Effector memory CD8-positive, alpha-beta T cell (primary cell): ENCODE measurements at regions not wholly inside any gene's neighbourhood (a gene's known extent, or its start where the extent isn't known, plus 50 kb on each side); places are given as distances from the start of the nearest gene placed in this dataset.

ENCODE experiments used
- ATAC-seq: fragments of 150-1000 bp; cut with Tn5 transposase; replicated peaks from 2 replicates; pipeline ENCODE4 v1.10.0; 2021; ENCODE audit warnings: mild to moderate bottlenecking, moderate library complexity
- DNase-seq, 3 experiments: peaks; one replicate each; pipeline ENCODE4 v3.0.0; 2021
- H3K27ac Mint-ChIP-seq, 2 donors: one replicate each; pipeline ENCODE4 v1.8.0; 2022; ENCODE audit warnings: mild to moderate bottlenecking in 2 of 2, mixed read lengths in 2 of 2, moderate library complexity in 2 of 2
- H3K27me3 Mint-ChIP-seq, 2 donors: one replicate each; pipeline ENCODE4 v1.8.0; 2022; ENCODE audit warnings: mixed read lengths in 2 of 2
- H3K36me3 Mint-ChIP-seq: one replicate; pipeline ENCODE4 v1.8.0; 2022; ENCODE audit warnings: mild to moderate bottlenecking, moderate library complexity, mixed read lengths; ENCODE audit not compliant: insufficient read depth
- H3K4me1 Mint-ChIP-seq, 2 donors: one replicate each; pipeline ENCODE4 v1.8.0; 2022; ENCODE audit warnings: low read depth in 2 of 2, mixed read lengths in 2 of 2
- H3K4me3 Mint-ChIP-seq, 2 donors: one replicate each; pipeline ENCODE4 v1.8.0; 2022; ENCODE audit warnings: mild to moderate bottlenecking in 2 of 2, mixed read lengths in 2 of 2, moderate library complexity in 2 of 2
- H3K9me3 Mint-ChIP-seq, 2 donors: one replicate each; pipeline ENCODE4 v1.8.0; 2022; ENCODE audit warnings: mixed read lengths in 2 of 2

DNA sequence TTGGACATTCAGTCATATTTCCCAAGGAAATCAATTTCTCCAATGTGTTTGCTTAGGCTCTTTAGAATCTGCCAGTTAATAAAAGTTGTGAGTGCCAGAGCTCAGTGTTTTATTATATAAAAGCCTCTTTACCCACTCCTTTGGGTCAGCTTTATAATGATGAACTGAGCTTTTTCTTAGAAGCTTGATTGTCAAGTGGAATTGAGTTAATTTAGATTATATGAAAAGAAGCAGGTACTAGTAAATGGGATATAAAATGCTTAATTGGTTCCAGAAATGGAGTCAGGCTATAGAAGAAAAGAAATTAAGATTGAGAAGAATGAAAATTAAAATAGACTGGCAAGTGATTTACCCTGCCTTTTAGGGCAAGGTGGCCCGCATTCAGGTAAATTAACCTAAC is 363.2 kb downstream of the SLITRK6 start:
- Mint-ChIP-seq H3K9me3 (peaks cover 0 to 8% of the 10 kb centered on the region in 2 donors), H3K36me3 (no peaks in the 10 kb centered on the region)

DNA sequence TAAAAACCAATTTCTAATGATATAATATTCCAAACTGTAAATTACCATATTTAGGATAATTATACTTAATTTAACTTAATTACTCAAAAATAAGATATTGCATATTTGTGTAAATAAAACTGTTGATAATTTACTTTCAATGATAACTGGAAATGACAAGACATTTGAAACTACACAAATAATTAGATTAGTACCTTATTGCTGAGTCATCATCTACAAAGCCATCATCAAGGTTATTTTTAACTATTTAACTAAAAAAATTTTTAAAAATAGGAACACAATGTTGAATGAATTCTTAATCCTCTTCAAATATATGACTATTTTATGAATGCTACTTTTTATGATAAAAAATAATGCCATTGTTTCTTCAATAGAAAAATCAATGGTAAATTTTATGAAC is 364.3 kb downstream of the SLITRK6 start:
- Mint-ChIP-seq H3K4me3 (no peak overlapping the region), H3K27ac (no peak overlapping the region), H3K27me3 (no peaks in the 10 kb centered on the region), H3K9me3 (peaks cover 0 to 8% of the 10 kb centered on the region in 2 donors), H3K4me1 (no peaks in the 10 kb centered on the region), H3K36me3 (no peaks in the 10 kb centered on the region)
- DNase-seq: no peak
- no peak for ATAC-seq

More for the DNA sequence above, 363.2 kb downstream of the SLITRK6 start:
- H3K27me3 Mint-ChIP-seq: no peaks in the 10 kb centered on the region
- no peak for DNase-seq
- no peaks in the 10 kb centered on the region for H3K4me1 Mint-ChIP-seq
- no peak for ATAC-seq
- H3K4me3 Mint-ChIP-seq: no peak overlapping the region
- no peak overlapping the region for H3K27ac Mint-ChIP-seq

DNA sequence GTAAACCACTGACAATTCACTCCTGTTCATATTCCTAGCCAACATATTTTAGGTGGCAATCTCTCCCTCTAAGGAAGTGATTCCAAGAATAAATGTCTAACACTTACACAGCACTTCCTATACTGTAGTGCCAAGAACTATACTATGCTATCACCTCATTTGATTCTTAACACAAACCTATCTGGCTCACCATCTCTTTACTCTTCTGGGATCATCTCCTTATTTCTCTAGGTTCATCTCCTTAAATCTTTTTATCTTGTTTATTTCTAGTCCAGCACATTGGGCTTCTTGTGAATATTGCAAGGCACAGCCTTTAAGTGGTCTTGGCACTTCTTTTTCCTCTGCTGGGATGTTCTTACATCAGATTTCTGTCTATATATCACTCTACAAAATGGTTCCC is 366.3 kb downstream of the SLITRK6 start:
- no peaks in the 10 kb centered on the region for H3K4me1 Mint-ChIP-seq
- H3K4me3 Mint-ChIP-seq: no peak overlapping the region
- DNase-seq (no peak), ATAC-seq (no peak)
- peaks cover 0 to 4% of the 10 kb centered on the region in 2 donors for H3K9me3 Mint-ChIP-seq
- H3K36me3 Mint-ChIP-seq: no peaks in the 10 kb centered on the region
- H3K27ac Mint-ChIP-seq: no peak overlapping the region
- H3K27me3 Mint-ChIP-seq: no peaks in the 10 kb centered on the region

DNA sequence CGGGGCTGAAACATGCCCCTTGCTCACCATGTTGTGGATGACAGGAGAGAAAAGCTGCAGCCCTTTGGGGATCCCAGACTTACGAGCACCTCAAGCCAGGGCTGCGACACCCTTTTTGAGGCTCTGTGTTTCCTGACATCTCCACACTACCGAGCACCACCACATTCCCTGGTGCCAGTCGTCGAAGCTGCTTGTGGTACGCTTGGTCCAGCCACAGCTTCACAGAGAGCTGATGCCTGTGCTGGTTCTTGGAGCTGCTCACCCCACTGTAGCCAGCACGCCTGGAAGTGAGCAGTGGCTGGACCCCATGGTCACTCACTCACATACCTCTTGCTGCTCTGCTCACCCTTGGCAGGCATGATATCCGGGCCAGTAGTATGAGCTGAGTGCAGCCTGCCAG is 367.5 kb downstream of the SLITRK6 start:
- no peaks in the 10 kb centered on the region for H3K27me3 Mint-ChIP-seq
- ATAC-seq: no peak
- H3K27ac Mint-ChIP-seq: no peak overlapping the region
- no peaks in the 10 kb centered on the region for H3K4me1 Mint-ChIP-seq
- H3K9me3 Mint-ChIP-seq: peaks cover 0 to 4% of the 10 kb centered on the region in 2 donors
- no peaks in the 10 kb centered on the region for H3K36me3 Mint-ChIP-seq
- no peak overlapping the region for H3K4me3 Mint-ChIP-seq
- DNase-seq: no peak

DNA sequence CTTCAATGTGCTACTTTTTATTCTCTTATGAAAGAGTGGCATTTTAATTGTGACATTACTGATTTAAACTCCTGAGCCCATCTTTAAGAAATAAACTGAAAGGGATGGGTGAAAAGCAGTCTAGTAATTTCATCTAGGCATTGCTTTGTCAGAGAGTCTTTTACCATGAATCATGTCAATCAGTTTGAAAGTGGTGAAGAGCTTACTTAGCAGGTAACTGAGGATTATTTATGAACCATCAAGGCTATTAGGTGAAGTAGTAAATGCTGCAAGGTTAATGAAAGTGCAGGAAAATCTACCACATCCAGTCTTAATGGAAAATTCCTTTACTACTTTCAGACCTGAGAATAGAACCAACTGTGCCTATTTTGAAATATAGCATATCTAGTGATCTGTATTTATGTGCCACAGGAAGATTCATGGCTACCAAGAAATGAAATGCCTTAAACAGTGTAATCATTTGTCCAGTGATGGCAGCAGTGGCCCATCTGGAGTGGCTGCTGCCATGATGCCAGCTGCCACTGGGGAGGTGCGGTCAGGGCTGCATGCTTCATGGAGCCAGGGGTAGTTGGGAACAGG is 368.9 kb downstream of the SLITRK6 start:
- H3K9me3 Mint-ChIP-seq: peaks cover 0 to 4% of the 10 kb centered on the region in 2 donors
- no peak overlapping the region for H3K4me3 Mint-ChIP-seq
- H3K36me3 Mint-ChIP-seq: no peaks in the 10 kb centered on the region
- ATAC-seq (no peak), DNase-seq (no peak)
- H3K27ac Mint-ChIP-seq: no peak overlapping the region
- H3K4me1 Mint-ChIP-seq: no peaks in the 10 kb centered on the region
- H3K27me3 Mint-ChIP-seq: no peaks in the 10 kb centered on the region

DNA sequence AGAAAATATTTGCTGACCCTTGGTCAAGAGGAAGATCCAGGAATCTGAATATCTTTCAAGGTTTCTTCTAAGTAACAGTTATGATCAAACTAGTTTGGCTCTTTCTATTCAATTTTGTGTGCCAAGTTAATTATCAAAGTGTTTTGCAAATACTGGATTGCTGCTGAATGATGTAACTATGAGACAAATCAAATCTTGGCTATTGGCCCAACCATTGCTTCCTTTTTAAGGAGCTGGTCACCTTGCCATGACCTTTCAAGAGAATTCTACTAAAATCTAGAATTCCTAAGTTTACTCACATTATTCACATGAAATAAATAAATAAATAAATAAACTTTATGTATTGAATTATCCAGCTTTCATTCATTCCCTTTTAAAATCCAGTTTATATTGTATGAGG is 371.8 kb downstream of the SLITRK6 start:
- no peak for ATAC-seq
- H3K4me1 Mint-ChIP-seq: no peaks in the 10 kb centered on the region
- H3K4me3 Mint-ChIP-seq: no peak overlapping the region
- H3K27me3 Mint-ChIP-seq: no peaks in the 10 kb centered on the region
- no peak overlapping the region for H3K27ac Mint-ChIP-seq
- H3K9me3 Mint-ChIP-seq: no peaks in the 10 kb centered on the region
- DNase-seq: no peak
- no peaks in the 10 kb centered on the region for H3K36me3 Mint-ChIP-seq

DNA sequence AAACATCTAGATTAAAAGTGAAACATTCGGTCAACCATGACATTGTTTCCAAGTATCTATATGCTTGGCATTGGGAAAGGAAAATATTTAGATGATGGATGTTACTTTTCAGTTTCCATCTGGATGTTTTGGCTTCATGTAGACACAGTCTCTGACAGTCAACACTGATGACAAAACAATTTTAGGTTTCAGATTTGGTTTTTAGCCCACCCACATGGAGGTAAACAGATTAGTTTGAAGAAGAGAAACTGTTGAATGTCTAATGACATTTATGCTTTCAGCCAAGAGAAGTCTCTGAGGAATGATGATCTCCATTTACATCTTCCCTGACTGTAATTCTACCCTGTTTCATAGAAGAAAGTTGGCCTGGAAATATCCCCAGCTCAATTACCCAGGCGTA is 379.1 kb downstream of the SLITRK6 start:
- ATAC-seq (no peak), DNase-seq (no peak)
- H3K27ac Mint-ChIP-seq: no peak overlapping the region
- H3K4me1 Mint-ChIP-seq: no peaks in the 10 kb centered on the region
- no peaks in the 10 kb centered on the region for H3K27me3 Mint-ChIP-seq
- no peak overlapping the region for H3K4me3 Mint-ChIP-seq
- H3K36me3 Mint-ChIP-seq: no peaks in the 10 kb centered on the region
- peaks cover 0 to 2% of the 10 kb centered on the region in 2 donors for H3K9me3 Mint-ChIP-seq

DNA sequence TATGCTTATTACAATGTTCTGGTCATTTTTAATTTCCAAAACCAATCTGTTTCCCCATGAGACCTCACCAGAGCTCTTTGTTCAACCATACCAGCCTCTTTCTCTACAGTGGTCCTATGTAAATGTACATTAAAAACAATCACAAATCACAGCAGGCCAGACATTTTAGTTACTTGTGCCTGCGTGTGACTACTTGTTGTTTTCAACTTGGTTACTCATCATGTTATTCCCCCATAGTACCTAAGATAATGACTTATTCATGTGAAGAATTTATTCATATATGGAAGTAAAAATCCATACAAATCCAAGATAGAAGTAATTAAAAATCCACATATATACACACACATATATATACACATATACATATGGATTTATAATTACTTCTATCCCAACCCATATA is 379.6 kb downstream of the SLITRK6 start:
- peaks cover 0 to 2% of the 10 kb centered on the region in 2 donors for H3K9me3 Mint-ChIP-seq
- no peak overlapping the region for H3K4me3 Mint-ChIP-seq
- DNase-seq (no peak), ATAC-seq (no peak)
- H3K27ac Mint-ChIP-seq: no peak overlapping the region
- H3K27me3 Mint-ChIP-seq: no peaks in the 10 kb centered on the region
- H3K4me1 Mint-ChIP-seq: no peaks in the 10 kb centered on the region
- no peaks in the 10 kb centered on the region for H3K36me3 Mint-ChIP-seq

DNA sequence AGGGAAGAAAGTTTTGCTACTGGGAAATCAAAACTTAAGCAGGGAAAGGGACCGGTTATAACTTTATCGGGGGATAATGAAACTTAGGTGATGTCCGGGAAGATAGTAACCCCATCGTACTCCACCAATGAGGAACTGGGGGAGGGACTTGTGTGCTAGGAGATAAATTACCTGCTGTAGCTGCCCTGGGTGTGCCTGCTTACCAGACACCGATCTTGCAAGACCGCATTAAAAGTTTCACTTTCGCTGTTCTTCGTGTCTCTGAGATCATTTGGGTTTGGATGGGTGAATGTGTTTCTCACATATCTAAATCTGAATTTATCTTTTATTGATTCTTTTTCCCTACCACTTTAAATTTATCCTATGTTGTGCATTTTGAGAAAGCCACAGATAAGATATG is 381.4 kb downstream of the SLITRK6 start:
- ATAC-seq (no peak), DNase-seq (no peak)
- H3K27ac Mint-ChIP-seq: no peak overlapping the region
- H3K36me3 Mint-ChIP-seq: no peaks in the 10 kb centered on the region
- no peaks in the 10 kb centered on the region for H3K4me1 Mint-ChIP-seq
- no peak overlapping the region for H3K4me3 Mint-ChIP-seq
- H3K9me3 Mint-ChIP-seq: peaks cover 0 to 5% of the 10 kb centered on the region in 2 donors
- no peaks in the 10 kb centered on the region for H3K27me3 Mint-ChIP-seq

DNA sequence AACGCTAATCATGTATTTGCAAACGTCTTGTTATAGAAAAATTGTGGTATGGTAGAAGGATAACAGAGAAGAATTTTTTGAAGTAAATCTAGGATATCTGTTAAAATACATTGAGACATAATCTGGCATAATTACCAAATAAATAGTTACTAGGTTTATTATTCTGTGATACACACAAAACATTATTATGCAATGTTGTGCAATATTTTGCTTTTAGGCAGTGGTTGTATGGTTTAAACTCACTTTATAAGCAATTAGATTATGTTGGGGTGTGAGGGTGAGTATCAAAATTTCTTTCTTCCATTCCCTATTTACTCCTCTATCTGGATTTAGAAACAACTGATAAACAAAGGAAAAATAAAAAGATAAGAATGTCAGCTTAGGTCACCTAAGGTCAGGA is 385.6 kb downstream of the SLITRK6 start:
- H3K4me3 Mint-ChIP-seq: no peak overlapping the region
- H3K27me3 Mint-ChIP-seq: no peaks in the 10 kb centered on the region
- no peak overlapping the region for H3K27ac Mint-ChIP-seq

DNA sequence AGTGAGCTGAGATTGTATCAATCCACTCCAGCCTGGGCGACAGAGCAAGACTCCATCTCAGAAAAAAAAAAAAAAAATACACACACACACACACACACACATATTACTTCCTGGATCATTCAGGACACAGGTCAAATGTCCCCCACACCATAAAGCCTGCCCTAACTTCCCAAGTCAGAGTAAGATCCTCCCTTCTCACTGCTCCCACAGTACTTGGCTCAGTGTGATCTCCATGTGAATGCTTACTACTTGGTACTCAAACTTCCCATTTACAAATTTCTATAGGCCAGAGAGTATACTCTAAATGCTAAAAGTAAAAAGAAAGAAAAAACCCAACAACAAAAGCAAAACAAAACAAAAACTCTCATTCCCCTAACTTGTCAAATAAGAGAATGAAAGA is 386.8 kb downstream of the SLITRK6 start:
- ATAC-seq: no peak
- Mint-ChIP-seq H3K27ac (no peak overlapping the region), H3K27me3 (no peaks in the 10 kb centered on the region), H3K9me3 (peaks cover 0 to 3% of the 10 kb centered on the region in 2 donors), H3K4me3 (no peak overlapping the region), H3K4me1 (no peaks in the 10 kb centered on the region), H3K36me3 (no peaks in the 10 kb centered on the region)
- no peak for DNase-seq

More for the DNA sequence above, 385.6 kb downstream of the SLITRK6 start:
- no peaks in the 10 kb centered on the region for H3K4me1 Mint-ChIP-seq
- ATAC-seq: no peak
- H3K9me3 Mint-ChIP-seq: peaks cover 0 to 3% of the 10 kb centered on the region in 2 donors
- no peak for DNase-seq
- no peaks in the 10 kb centered on the region for H3K36me3 Mint-ChIP-seq

DNA sequence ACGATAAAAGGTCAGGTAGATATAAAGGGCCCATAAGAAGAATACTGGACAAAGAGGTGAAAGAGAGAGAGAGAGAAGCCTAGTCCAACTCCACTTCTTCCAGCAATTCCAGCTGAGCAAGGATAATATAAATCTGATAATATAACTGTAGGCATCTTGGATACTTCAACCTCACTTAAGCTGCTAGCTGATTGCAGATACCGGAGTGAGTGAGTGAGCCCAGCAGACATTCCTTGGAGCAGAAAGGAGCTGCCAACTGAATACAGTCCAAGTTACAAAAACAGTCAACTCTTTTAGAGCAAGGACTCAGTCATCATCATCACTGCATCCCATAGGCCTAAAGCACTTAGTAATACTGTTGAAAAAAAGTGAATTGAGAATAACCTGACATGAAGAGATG is 387.6 kb downstream of the SLITRK6 start:
- no peaks in the 10 kb centered on the region for H3K4me1 Mint-ChIP-seq
- H3K27ac Mint-ChIP-seq: no peak overlapping the region
- no peak for DNase-seq
- H3K27me3 Mint-ChIP-seq: no peaks in the 10 kb centered on the region
- ATAC-seq: no peak
- H3K4me3 Mint-ChIP-seq: no peak overlapping the region
- H3K36me3 Mint-ChIP-seq: no peaks in the 10 kb centered on the region
- peaks cover 0 to 3% of the 10 kb centered on the region in 2 donors for H3K9me3 Mint-ChIP-seq

DNA sequence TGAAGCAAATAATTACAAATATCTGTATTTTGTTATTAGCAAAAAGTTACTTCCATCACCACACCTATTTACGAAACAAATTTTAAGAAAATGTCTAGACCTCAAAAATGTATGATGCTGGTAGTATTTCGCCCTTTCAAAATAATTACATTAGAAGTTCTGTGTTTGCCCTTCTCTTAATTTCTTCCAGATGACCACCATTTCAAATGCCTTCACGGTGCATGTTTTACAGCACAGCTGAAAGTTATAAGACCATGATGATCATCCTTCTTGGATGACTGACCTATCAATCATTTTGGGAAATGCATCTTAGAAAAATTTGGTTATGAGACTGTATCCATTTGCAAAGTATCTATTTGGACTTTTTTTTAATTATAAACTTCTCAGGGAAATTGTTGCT is 390.8 kb downstream of the SLITRK6 start:
- Mint-ChIP-seq H3K9me3 (peaks cover 4 to 6% of the 10 kb centered on the region in 2 donors), H3K4me3 (no peak overlapping the region), H3K36me3 (no peaks in the 10 kb centered on the region), H3K4me1 (no peaks in the 10 kb centered on the region), H3K27me3 (no peaks in the 10 kb centered on the region), H3K27ac (no peak overlapping the region)
- DNase-seq (no peak), ATAC-seq (no peak)

DNA sequence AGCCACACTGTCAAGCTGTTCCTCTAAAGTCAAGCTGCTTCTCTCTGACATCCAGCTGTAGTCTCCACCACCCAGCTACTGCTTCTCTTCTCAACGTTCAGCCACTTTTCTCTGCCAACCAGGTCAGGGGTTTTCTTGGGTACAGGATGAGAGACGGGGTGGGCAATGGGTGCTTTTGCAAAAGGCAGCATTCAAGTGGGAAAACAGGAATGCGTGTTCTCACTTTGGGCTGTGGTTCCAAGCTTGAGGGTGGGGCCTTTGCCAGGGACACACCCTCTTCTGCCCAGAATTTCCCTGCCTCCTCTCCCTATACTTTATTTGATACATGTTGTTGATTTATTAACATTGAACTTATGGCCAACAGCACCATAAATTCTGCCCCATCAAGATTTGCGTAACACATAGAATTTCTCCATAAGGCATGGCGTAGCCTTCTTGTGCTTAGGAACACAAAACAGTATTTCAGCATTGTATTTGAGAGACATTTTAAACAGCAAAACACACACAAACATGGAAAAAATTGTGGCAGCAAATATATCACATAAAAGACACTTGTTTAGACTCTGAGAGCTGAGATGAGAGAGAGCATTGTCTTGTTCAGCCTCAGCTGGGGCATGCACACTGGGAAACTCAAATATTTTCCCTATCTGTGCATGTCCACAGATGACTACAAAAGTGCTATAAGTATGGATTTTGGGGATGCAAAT is 392.8 kb downstream of the SLITRK6 start:
- Mint-ChIP-seq H3K27ac (no peak overlapping the region), H3K36me3 (no peaks in the 10 kb centered on the region), H3K4me3 (no peak overlapping the region), H3K4me1 (no peaks in the 10 kb centered on the region), H3K9me3 (peaks cover 3 to 6% of the 10 kb centered on the region in 2 donors), H3K27me3 (no peaks in the 10 kb centered on the region)
- ATAC-seq (no peak), DNase-seq (no peak)
